HepG2 (cell line): ENCODE measurements at regions not wholly inside any gene's neighbourhood (a gene's known extent, or its start where the extent isn't known, plus 50 kb on each side); places are given as distances from the start of the nearest gene placed in this dataset.

Experiments used
- ATAC-seq: fragments of 200-7000 bp; cut with Tn5 transposase; 3 replicates; pipeline ENCODE4 v1.9.1; 2020; ENCODE audit warnings: mild to moderate bottlenecking, moderate library complexity
- BruUV-seq: library from RNA; stranded (reverse); fragments of 400-500 nt; replicated peaks from 2 replicates; lab custom pipeline; 2021; lab: Mats Ljungman, UMichigan
- CTCF ChIA-PET: fragments of 300-600 bp; formaldehyde crosslinking; extraction: SDS; loops from one replicate; lab custom pipeline; 2021; ENCODE audit warnings: low total read pairs, inconsistent platforms, low intra/inter-chr PET ratio; lab: Yijun Ruan, JAX
- POLR2A ChIA-PET: fragments of 350-600 bp; sonication (Branson Sonifier 250); formaldehyde crosslinking; loops from one replicate; lab custom pipeline; 2020; ENCODE audit warnings: antibody characterized with exemption, inconsistent platforms; lab: Yijun Ruan, JAX
- DNase-seq: peaks from one replicate; pipeline ENCODE4 v3.0.0-alpha.2; 2015; ENCODE audit warnings: low spot score
- FAIRE-seq: peaks from 3 replicates; lab custom pipeline; 2011; peaks lifted over from hg19 to GRCh38; lab: Jason Lieb, UNC
- H2AFZ ChIP-seq: one replicate; pipeline ENCODE4 v1.6.1; 2011; ENCODE audit warnings: low read length, inconsistent platforms
- H3K27ac ChIP-seq: fragments of 300-600 bp; 3 replicates; pipeline ENCODE4 v1.8.0; 2011; ENCODE audit warnings: mixed run types, mild to moderate bottlenecking, mixed read lengths, low read length, inconsistent platforms; ENCODE audit not compliant: insufficient read depth; ENCODE audit errors: extremely low read length
- H3K27me3 ChIP-seq, 2 experiments: fragments of 200-600 bp in 1 of 2; 2 replicates in 1 of 2; 3 replicates in 1 of 2; pipeline versions ENCODE4 v1.6.0 to v1.8.0; 2011; ENCODE audit warnings: low read length in 2 of 2, mild to moderate bottlenecking in 2 of 2, moderate library complexity in 2 of 2, inconsistent platforms in 1 of 2; ENCODE audit not compliant: insufficient read depth in 2 of 2, control insufficient read depth in 1 of 2
- H3K36me3 ChIP-seq, 2 experiments: fragments of 200-600 bp in 1 of 2; replicated peaks in 1 of 2; 2 replicates in 1 of 2; 3 replicates in 1 of 2; pipeline versions ENCODE4 v1.5.1 to v1.8.0; 2011; ENCODE audit warnings: low read length in 2 of 2, inconsistent platforms in 1 of 2; ENCODE audit not compliant: insufficient read depth in 2 of 2, control insufficient read depth in 1 of 2
- H3K4me1 ChIP-seq: 2 replicates; pipeline ENCODE4 v1.5.1; 2012; ENCODE audit warnings: low read length, inconsistent platforms; ENCODE audit not compliant: insufficient read depth
- H3K4me2 ChIP-seq: 2 replicates; pipeline ENCODE4 v1.6.0; 2011; ENCODE audit warnings: low read depth, low read length, inconsistent platforms
- H3K4me3 ChIP-seq, 3 experiments: fragments of 200-600 bp in 1 of 3; sonication (generic), shearing (Covaris generic) in 1 of 3; replicated peaks in 1 of 3; 2 replicates each; pipeline ENCODE4 v1.5.1; 2011 to 2016; ENCODE audit warnings: low read length in 3 of 3, inconsistent platforms in 2 of 3, low read depth in 2 of 3, mild to moderate bottlenecking in 2 of 3, control low read depth in 1 of 3, mixed read lengths in 1 of 3; ENCODE audit not compliant: insufficient read depth in 1 of 3
- H3K79me2 ChIP-seq: one replicate; pipeline ENCODE4 v1.6.1; 2011; ENCODE audit warnings: low read length, inconsistent platforms; ENCODE audit not compliant: insufficient read depth
- H3K9ac ChIP-seq: 2 replicates; pipeline ENCODE4 v1.6.0; 2011; ENCODE audit warnings: mild to moderate bottlenecking, low read depth, low read length, inconsistent platforms; ENCODE audit not compliant: insufficient read depth
- H3K9me3 ChIP-seq: 2 replicates; pipeline ENCODE4 v1.5.1; 2012; ENCODE audit warnings: mild to moderate bottlenecking, low read length
- H4K20me1 ChIP-seq: 2 replicates; pipeline ENCODE4 v1.6.0; 2011; ENCODE audit warnings: inconsistent platforms, mild to moderate bottlenecking, low read length, moderate library complexity; ENCODE audit not compliant: insufficient read depth
- ARID5B ChIP-seq: IDR thresholded peaks from 2 replicates; pipeline ENCODE4 v1.4.0; 2020; ENCODE audit warnings: mild to moderate bottlenecking, missing genetic modification reagents
- CTCF ChIP-seq: sonication (generic); formaldehyde crosslinking; IDR thresholded peaks from 2 replicates; pipeline ENCODE4 v1.5.0; 2020; ENCODE audit warnings: mild to moderate bottlenecking, missing genetic modification reagents, moderate library complexity
- GTF3A ChIP-seq: sonication (generic); formaldehyde crosslinking; conservative IDR thresholded peaks from 2 replicates; pipeline ENCODE4 v1.4.0; 2020; ENCODE audit warnings: mild to moderate bottlenecking, missing genetic modification reagents
- IRX3 ChIP-seq: sonication (generic); formaldehyde crosslinking; IDR thresholded peaks from 2 replicates; pipeline ENCODE4 v1.8.1; 2023; ENCODE audit warnings: mild to moderate bottlenecking, low read depth, missing genetic modification reagents, borderline replicate concordance
- KDM6A ChIP-seq: IDR thresholded peaks from 2 replicates; pipeline ENCODE4 v1.6.1; 2016; ENCODE audit warnings: low read depth
- LCORL ChIP-seq, 2 experiments: fragments of 450-650 bp in 1 of 2; sonication (generic) in 1 of 2; formaldehyde crosslinking in 1 of 2; IDR thresholded peaks; 2 replicates each; pipeline versions ENCODE4 v1.5.0 to v1.6.1; 2017 to 2020; ENCODE audit warnings: antibody characterized with exemption in 1 of 2, missing genetic modification reagents in 1 of 2
- MIXL1 ChIP-seq: IDR thresholded peaks from 2 replicates; pipeline ENCODE4 v1.6.1; 2016
- NFATC3 ChIP-seq: sonication (generic); formaldehyde crosslinking; IDR thresholded peaks from 2 replicates; pipeline ENCODE4 v1.5.1; 2020; ENCODE audit warnings: mild to moderate bottlenecking, missing genetic modification reagents
- PRMT3 ChIP-seq: sonication (generic); formaldehyde crosslinking; IDR thresholded peaks from 2 replicates; pipeline ENCODE4 v1.8.1; 2022; ENCODE audit warnings: low read depth, mild to moderate bottlenecking, moderate library complexity, missing genetic modification reagents, borderline replicate concordance
- RAD21 ChIP-seq: fragments of 450-650 bp; formaldehyde crosslinking; IDR thresholded peaks from 2 replicates; pipeline ENCODE4 v1.5.0; 2020; ENCODE audit warnings: mild to moderate bottlenecking
- SMC3 ChIP-seq: IDR thresholded peaks from 2 replicates; pipeline ENCODE4 v1.6.1; 2011; ENCODE audit warnings: low read length, improper control_type of control experiment
- STAG1 ChIP-seq: sonication (generic); formaldehyde crosslinking; IDR thresholded peaks from 2 replicates; pipeline ENCODE4 v1.4.0; 2020; ENCODE audit warnings: missing genetic modification reagents
- STAT5B ChIP-seq: sonication (generic); formaldehyde crosslinking; IDR thresholded peaks from 2 replicates; pipeline ENCODE4 v1.4.0; 2020; ENCODE audit warnings: missing genetic modification reagents
- ZNF275 ChIP-seq: sonication (generic); formaldehyde crosslinking; IDR thresholded peaks from 2 replicates; pipeline ENCODE4 v1.8.0; 2022; ENCODE audit warnings: missing genetic modification reagents, mild to moderate bottlenecking, inconsistent platforms, borderline replicate concordance
- ZNF501 ChIP-seq: sonication (generic); formaldehyde crosslinking; IDR thresholded peaks from 2 replicates; pipeline ENCODE4 v1.5.1; 2020; ENCODE audit warnings: mild to moderate bottlenecking, moderate library complexity, missing genetic modification reagents
- ZNF576 ChIP-seq: sonication (generic); formaldehyde crosslinking; IDR thresholded peaks from 2 replicates; pipeline ENCODE4 v1.4.0; 2020; ENCODE audit warnings: mild to moderate bottlenecking, missing genetic modification reagents
- ZNF616 ChIP-seq: sonication (generic); formaldehyde crosslinking; IDR thresholded peaks from 2 replicates; pipeline ENCODE4 v1.5.0; 2020; ENCODE audit warnings: low read depth, mild to moderate bottlenecking, missing genetic modification reagents
- WGBS: methylation state at CpG from one replicate; pipeline ENCODE4 v1.1.6; 2017; ENCODE audit warnings: low lambda C conversion rate; 5-methylcytosine and 5-hydroxymethylcytosine counted together
- in situ Hi-C: cut with HindIII; loops from 2 replicates; pipeline ENCODE4 v1.10.0; 2017; ENCODE audit warnings: low pct_unique_long_range_greater_than_20kb; ENCODE audit not compliant: extremely low pct_ligation_motif_present
- intact Hi-C: fragments of 100-400 bp; cut with micrococcal nuclease; formaldehyde crosslinking; loops from one replicate; pipeline ENCODE4 v1.10.0; 2022; ENCODE audit not compliant: unreplicated experiment

GRCh38 chr20:12012241-12013222, 94.8 kb downstream of the BTBD3 start:
- ATAC-seq (peak; percentile 99), FAIRE-seq (peak; percentile 63), DNase-seq (peak; percentile 67)
- Histone ChIP-seq H3K9ac (no peak overlapping the region), H4K20me1 (no peaks in the 10 kb centered on the region), H3K4me2 (no peak overlapping the region), H3K4me3 (no peak overlapping the region), H3K4me1 (no peaks in the 10 kb centered on the region), H3K27ac (no peak overlapping the region), H3K36me3 (no peaks in the 10 kb centered on the region), H3K9me3 (no peaks in the 10 kb centered on the region), H3K27me3 (no peaks in the 10 kb centered on the region), H2AFZ (no peak overlapping the region), H3K79me2 (no peaks in the 10 kb centered on the region)
- CTCF ChIA-PET = no interaction called here
- BruUV-seq = no TSS peak
- POLR2A ChIA-PET = no interaction called here
- 33% methylated on average over 9 of the region's 9 CpGs for WGBS
- intact Hi-C loops (loop anchor here (1.0 to 2.0 kb wide), 2 partner anchors 195 to 346 kb away; no protein-coding TSS in a partner anchor), in situ Hi-C loops (no loop called here)
- TF ChIP-seq CTCF (CRISPR knock-in tag) = peak; percentile 74
- TF ChIP-seq RAD21 (CRISPR knock-in tag) = peak; percentile 61
- no peak for TF ChIP-seq STAT5B (CRISPR knock-in tag)
- TF ChIP-seq ZNF501 (CRISPR knock-in tag) = no peak
- peak; percentile 69; the same call in 1 of the 2 replicates for TF ChIP-seq SMC3
- 0 out of 2 replicates have a peak, but pooled peaks have one; percentile 16 for TF ChIP-seq ARID5B (CRISPR knock-in tag)
- TF ChIP-seq GTF3A (CRISPR knock-in tag) = no peak
- TF ChIP-seq KDM6A = no peak
- TF ChIP-seq ZNF616 (CRISPR knock-in tag) = no peak
- no peak for TF ChIP-seq IRX3 (CRISPR knock-in tag)
- no peak for TF ChIP-seq ZNF576 (CRISPR knock-in tag)
- TF ChIP-seq PRMT3 (CRISPR knock-in tag) = no peak
- TF ChIP-seq STAG1 (CRISPR knock-in tag) = peak; percentile 67
- TF ChIP-seq NFATC3 (CRISPR knock-in tag) = no peak
- TF ChIP-seq ZNF275 (CRISPR knock-in tag) = no peak
- TF ChIP-seq LCORL (IDR thresholded peaks at IDR 0.05) = no peak
- no peak for TF ChIP-seq LCORL (CRISPR knock-in tag; IDR thresholded peaks at IDR 0.05)
- TF ChIP-seq MIXL1 (CRISPR knock-in tag) = 0 out of 2 replicates have a peak, but pooled peaks have one; percentile 32
